ENCODE measurements at regions not wholly inside any gene's neighbourhood (a gene's known extent, or its start where the extent isn't known, plus 50 kb on each side); places are given as distances from the start of the nearest gene placed in this dataset.

DNA sequence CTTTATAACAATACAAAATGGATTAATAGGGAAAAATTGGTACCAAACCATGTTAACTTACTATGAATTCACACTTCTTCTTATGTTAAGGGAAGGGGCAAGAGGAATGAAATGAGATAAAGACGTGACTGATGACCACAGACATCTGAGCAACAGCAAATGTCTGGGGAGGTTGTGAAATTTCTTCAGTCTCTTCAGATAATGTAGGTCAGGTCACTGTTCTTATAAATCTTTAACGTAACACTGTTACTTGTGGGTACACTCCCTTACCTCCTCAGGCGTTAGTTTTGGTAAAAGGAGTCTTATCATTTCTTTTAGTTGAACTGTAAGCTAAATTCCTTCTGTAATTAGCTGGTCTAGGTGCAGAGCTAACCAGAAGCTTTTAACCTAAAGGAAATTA lies 405.0 kb upstream of the LRFN5 start:
- TF ChIP-seq POLR2AphosphoS5 (IDR thresholded peaks at IDR 0.05; ENCODE audit: borderline replicate concordance, low read depth, low read length): no peak
- no peak for TF ChIP-seq EZH2 (IDR thresholded peaks at IDR 0.05)
